ENCODE measurements at regions not wholly inside any gene's neighbourhood (a gene's known extent, or its start where the extent isn't known, plus 50 kb on each side); places are given as distances from the start of the nearest gene placed in this dataset.

DNA sequence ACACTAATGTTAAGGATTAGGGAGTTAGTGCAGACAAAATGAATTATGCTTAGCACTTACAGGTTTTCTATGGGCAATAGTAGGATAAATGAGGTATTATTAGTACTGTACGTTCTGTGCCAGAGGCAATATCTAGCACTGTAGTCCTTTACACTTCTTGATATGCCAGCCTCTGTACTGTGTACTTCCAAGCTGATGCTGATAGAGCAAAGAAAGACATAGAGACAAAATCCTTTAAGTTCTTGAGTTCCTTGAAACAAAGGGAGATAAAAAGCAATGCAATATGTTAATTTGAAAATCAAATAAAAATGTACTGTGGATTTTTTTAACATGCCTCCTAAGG, 1234.0 kb upstream of the NXPH2 start:
- no peak for TF ChIP-seq WT1 (tag by site-specific recombination; IDR thresholded peaks at IDR 0.05)
- TF ChIP-seq, protein P1, sequence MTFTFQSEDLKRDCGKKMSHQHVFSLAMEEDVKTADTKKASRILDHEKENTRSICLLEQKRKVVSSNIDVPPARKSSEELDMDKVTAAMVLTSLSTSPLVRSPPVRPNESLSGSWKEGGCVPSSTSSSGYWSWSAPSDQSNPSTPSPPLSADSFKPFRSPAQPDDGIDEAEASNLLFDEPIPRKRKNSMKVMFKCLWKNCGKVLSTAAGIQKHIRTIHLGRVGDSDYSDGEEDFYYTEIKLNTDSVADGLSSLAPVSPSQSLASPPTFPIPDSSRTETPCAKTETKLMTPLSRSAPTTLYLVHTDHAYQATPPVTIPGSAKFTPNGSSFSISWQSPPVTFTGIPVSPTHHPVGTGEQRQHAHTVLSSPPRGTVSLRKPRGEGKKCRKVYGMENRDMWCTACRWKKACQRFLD (tag by site-specific recombination; IDR thresholded peaks at IDR 0.05), result no peak
- TF ChIP-seq ZBTB1 (tag by site-specific recombination; IDR thresholded peaks at IDR 0.05), result no peak
- no peak for TF ChIP-seq CTCF (tag by site-specific recombination; IDR thresholded peaks at IDR 0.05)
- no peak for TF ChIP-seq ZNF266 (tag by site-specific recombination; IDR thresholded peaks at IDR 0.05; ENCODE audit: low read depth)
- TF ChIP-seq, protein P2, sequence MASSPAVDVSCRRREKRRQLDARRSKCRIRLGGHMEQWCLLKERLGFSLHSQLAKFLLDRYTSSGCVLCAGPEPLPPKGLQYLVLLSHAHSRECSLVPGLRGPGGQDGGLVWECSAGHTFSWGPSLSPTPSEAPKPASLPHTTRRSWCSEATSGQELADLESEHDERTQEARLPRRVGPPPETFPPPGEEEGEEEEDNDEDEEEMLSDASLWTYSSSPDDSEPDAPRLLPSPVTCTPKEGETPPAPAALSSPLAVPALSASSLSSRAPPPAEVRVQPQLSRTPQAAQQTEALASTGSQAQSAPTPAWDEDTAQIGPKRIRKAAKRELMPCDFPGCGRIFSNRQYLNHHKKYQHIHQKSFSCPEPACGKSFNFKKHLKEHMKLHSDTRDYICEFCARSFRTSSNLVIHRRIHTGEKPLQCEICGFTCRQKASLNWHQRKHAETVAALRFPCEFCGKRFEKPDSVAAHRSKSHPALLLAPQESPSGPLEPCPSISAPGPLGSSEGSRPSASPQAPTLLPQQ (tag by site-specific recombination; IDR thresholded peaks at IDR 0.05), result no peak
- TF ChIP-seq ZFP69B (tag by site-specific recombination; IDR thresholded peaks at IDR 0.05), result no peak
- TF ChIP-seq ZNF423 (tag by site-specific recombination; IDR thresholded peaks at IDR 0.05), result no peak
- no peak for TF ChIP-seq ZNF670 (tag by site-specific recombination; IDR thresholded peaks at IDR 0.05; ENCODE audit: low read depth)
- TF ChIP-seq ZNF501 (tag by site-specific recombination; IDR thresholded peaks at IDR 0.05), result no peak
- no peak for TF ChIP-seq ZNF596 (tag by site-specific recombination; IDR thresholded peaks at IDR 0.05)
- TF ChIP-seq ZNF324 (tag by site-specific recombination; IDR thresholded peaks at IDR 0.05), result no peak
- no peak for TF ChIP-seq ZBTB7A (tag by site-specific recombination; IDR thresholded peaks at IDR 0.05; ENCODE audit: low read depth)
